Activated naive CD4-positive, alpha-beta T cell treated with anti-CD3 and anti-CD28 coated beads for 36 hours (primary cell): ENCODE measurements at regions not wholly inside any gene's neighbourhood (a gene's known extent, or its start where the extent isn't known, plus 50 kb on each side); places are given as distances from the start of the nearest gene placed in this dataset.

ENCODE experiments used
- CTCF ChIA-PET: fragments of 350-600 bp; sonication (Branson Sonifier 250); formaldehyde crosslinking; loops from one replicate; lab custom pipeline; 2021; ENCODE audit warnings: antibody characterized with exemption; lab: Charles Lee
- DNase-seq: peaks from one replicate; pipeline ENCODE4 v3.0.0-alpha.2; 2020
- H3K27ac Mint-ChIP-seq: one replicate; pipeline ENCODE4 v1.8.0; 2021; ENCODE audit warnings: mild to moderate bottlenecking, mixed read lengths
- H3K27me3 Mint-ChIP-seq: one replicate; pipeline ENCODE4 v1.8.0; 2021; ENCODE audit warnings: low read depth, mixed read lengths
- H3K36me3 Mint-ChIP-seq: one replicate; pipeline ENCODE4 v1.8.0; 2021; ENCODE audit warnings: low read depth, mixed read lengths
- H3K4me1 Mint-ChIP-seq: one replicate; pipeline ENCODE4 v1.8.0; 2021; ENCODE audit warnings: low read depth, mixed read lengths
- H3K4me3 Mint-ChIP-seq: one replicate; pipeline ENCODE4 v1.8.0; 2021; ENCODE audit warnings: mild to moderate bottlenecking, moderate library complexity, mixed read lengths
- H3K9me3 Mint-ChIP-seq: one replicate; pipeline ENCODE4 v1.8.0; 2021; ENCODE audit warnings: mixed read lengths
- intact Hi-C: fragments of 100-400 bp; cut with micrococcal nuclease; formaldehyde crosslinking; loops from one replicate; pipeline ENCODE4 v1.15.1; 2023

DNA sequence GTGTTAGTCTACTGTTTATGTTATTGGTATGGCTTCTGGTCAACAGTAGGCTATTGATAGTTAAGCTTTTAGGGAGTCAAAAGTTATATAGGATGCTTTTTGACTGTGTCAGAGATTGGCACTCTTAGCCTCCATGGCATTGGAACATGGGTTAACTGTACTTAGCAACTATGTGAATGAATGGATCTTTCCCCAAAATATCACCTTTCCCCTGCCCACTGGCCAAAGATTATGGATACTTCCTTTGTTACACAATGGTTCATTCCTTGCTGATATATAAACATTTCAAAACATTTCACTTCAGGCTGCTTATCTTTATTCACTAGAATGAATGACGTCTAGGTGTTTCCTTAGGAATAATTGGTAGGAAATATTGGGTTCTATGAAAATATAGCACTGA is 62.1 kb upstream of the DOCK10 start:
- H3K4me1 Mint-ChIP-seq = no peaks in the 10 kb centered on the region

DNA sequence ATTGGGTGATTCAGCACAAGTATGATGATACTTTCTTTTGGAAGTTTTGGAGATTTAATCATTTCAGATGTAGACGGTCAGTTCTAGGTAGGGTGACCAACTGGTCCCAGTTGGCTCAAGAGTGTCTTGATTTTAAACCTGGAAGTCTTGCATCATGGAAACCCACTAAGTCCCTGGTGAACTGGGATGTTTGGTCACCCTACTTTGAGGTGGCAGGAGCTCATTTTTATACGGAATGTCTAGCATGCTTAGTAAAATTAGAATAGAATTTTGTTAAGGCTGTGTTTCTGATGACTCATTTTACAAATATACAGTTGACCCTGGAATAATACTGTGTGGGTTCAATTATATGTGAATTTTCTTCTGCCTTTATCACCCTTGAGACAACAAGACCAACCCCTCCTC is 61.5 kb upstream of the DOCK10 start:
- Mint-ChIP-seq H3K27me3 (no peaks in the 10 kb centered on the region), H3K4me1 (no peaks in the 10 kb centered on the region), H3K4me3 (no peak overlapping the region), H3K9me3 (no peaks in the 10 kb centered on the region), H3K36me3 (no peaks in the 10 kb centered on the region), H3K27ac (no peak overlapping the region)
- CTCF ChIA-PET = interaction anchor here (0.6 kb wide), 1 partner anchor 10 kb away, joined by 3 read pairs; no protein-coding TSS in a partner anchor
- intact Hi-C loops = no loop called here
- no peak for DNase-seq

More for the DNA sequence above, 62.1 kb upstream of the DOCK10 start:
- no peaks in the 10 kb centered on the region for H3K9me3 Mint-ChIP-seq
- no peaks in the 10 kb centered on the region for H3K27me3 Mint-ChIP-seq
- CTCF ChIA-PET = interaction anchor here (0.6 kb wide), 1 partner anchor 10 kb away, joined by 3 read pairs; no protein-coding TSS in a partner anchor
- no peak overlapping the region for H3K27ac Mint-ChIP-seq
- no peak for DNase-seq
- no peak overlapping the region for H3K4me3 Mint-ChIP-seq
- no peaks in the 10 kb centered on the region for H3K36me3 Mint-ChIP-seq
- intact Hi-C loops = no loop called here

DNA sequence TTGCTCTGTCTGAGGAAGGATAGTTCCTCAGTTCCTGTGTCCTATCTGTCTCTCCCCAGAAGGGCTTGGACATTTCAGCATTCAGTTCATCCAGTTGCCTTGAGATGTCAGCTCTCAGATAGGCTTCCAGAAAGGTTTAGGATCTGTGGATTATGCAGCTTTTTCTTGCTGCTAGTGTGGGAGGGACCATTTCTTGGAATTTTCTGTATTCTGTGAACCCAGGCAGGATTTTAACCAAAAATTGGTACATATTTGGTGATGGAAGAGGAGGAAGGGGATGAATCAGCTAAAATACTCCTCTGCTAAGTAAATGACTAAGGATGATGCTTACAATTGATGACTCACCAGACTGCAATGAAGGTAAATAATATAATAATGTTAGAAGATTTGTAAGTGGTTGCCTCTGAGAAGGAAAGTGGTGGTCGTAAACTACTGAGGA is 58.6 kb upstream of the DOCK10 start:
- CTCF ChIA-PET = no interaction called here
- Mint-ChIP-seq H3K27me3 (no peaks in the 10 kb centered on the region), H3K9me3 (no peaks in the 10 kb centered on the region), H3K4me3 (no peak overlapping the region), H3K27ac (no peak overlapping the region), H3K36me3 (no peaks in the 10 kb centered on the region), H3K4me1 (no peaks in the 10 kb centered on the region)
- intact Hi-C loops = no loop called here
- no peak for DNase-seq

DNA sequence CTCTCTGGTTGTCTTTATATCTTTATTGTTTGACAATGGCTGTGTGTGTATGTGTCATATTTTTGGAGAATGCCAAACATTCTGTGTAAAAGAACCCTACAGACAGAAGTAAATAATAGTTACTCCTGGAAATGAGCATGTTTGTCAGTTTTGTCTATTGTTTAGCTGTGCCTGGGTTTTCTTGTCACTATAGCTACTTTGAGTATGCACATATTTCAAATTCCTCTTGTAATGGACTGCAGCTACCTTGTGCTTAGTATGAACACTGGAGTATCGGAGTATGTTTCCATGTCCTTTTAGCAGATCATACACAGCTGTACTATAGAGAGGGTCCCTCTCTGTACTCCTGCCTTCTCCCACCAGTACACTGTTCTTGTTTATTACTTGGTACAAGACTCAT is 58.0 kb upstream of the DOCK10 start:
- H3K36me3 Mint-ChIP-seq = no peaks in the 10 kb centered on the region
- CTCF ChIA-PET = no interaction called here
- no peaks in the 10 kb centered on the region for H3K4me1 Mint-ChIP-seq

DNA sequence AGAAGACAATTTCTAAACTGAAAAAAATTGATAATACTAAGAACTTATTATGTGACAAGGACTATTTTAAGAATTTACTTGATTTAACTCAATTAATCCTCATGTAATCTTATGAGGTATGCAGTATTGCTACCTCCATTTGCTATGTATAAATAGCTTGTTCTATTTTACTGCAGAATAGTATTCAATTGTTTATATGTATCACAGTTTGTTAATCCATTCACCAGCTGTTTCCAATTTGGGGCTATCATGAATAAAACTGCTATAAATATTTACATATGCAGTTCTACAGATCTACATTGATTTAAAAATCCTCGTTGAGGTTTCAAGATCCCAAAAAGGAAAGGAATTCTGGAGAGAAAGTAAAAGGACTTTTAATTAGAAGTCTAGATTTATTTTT is 54.8 kb upstream of the DOCK10 start:
- intact Hi-C loops = no loop called here
- no peaks in the 10 kb centered on the region for H3K36me3 Mint-ChIP-seq
- no peaks in the 10 kb centered on the region for H3K4me1 Mint-ChIP-seq
- DNase-seq = no peak
- no peak overlapping the region for H3K4me3 Mint-ChIP-seq
- H3K27ac Mint-ChIP-seq = no peak overlapping the region
- H3K9me3 Mint-ChIP-seq = peaks cover 4% of the 10 kb centered on the region
- CTCF ChIA-PET = interaction anchor here (1.0 kb wide), 1 partner anchor 27 kb away, joined by 3 read pairs; no protein-coding TSS in a partner anchor
- H3K27me3 Mint-ChIP-seq = no peaks in the 10 kb centered on the region

More for the DNA sequence above, 58.0 kb upstream of the DOCK10 start:
- H3K4me3 Mint-ChIP-seq = no peak overlapping the region
- H3K9me3 Mint-ChIP-seq = no peaks in the 10 kb centered on the region
- intact Hi-C loops = no loop called here
- no peak overlapping the region for H3K27ac Mint-ChIP-seq
- DNase-seq = no peak
- H3K27me3 Mint-ChIP-seq = no peaks in the 10 kb centered on the region
